ENCODE measurements at regions not wholly inside any gene's neighbourhood (a gene's known extent, or its start where the extent isn't known, plus 50 kb on each side); places are given as distances from the start of the nearest gene placed in this dataset.

GRCh38 chr16:82460766-82461165 lies 166.0 kb upstream of the CDH13 start:
- WGBS, 2 donors: 55 to 72% methylated on average over 3 of the region's 3 CpGs
- Histone ChIP-seq H3K36me3 (no peaks in the 10 kb centered on the region), H3K4me1 (no peaks in the 10 kb centered on the region), H3K27me3 (no peaks in the 10 kb centered on the region), H3K9me3 (no peaks in the 10 kb centered on the region), H3K27ac (no peak overlapping the region), H3K4me3 (replicated peaks in 1 of 3) (no peak overlapping the region)
- no peak for DNase-seq
- intact Hi-C loops (cut with DNase I): no loop called here
- no peak for TF ChIP-seq POLR2A (IDR thresholded peaks at IDR 0.05)
- no peak for TF ChIP-seq CTCF (IDR thresholded peaks at IDR 0.05)

- 58 to 69% methylated on average over 11 of the region's 11 CpGs for WGBS, 2 donors
- TF ChIP-seq POLR2A (IDR thresholded peaks at IDR 0.05): no peak
- TF ChIP-seq CTCF (IDR thresholded peaks at IDR 0.05): no peak
- no peaks in the 10 kb centered on the region for H3K4me1 ChIP-seq
- H3K27me3 ChIP-seq: no peaks in the 10 kb centered on the region
- no peak overlapping the region for H3K4me3 ChIP-seq (replicated peaks in 1 of 3)
- no peak overlapping the region for H3K27ac ChIP-seq
- intact Hi-C loops (cut with DNase I): no loop called here
- no peaks in the 10 kb centered on the region for H3K9me3 ChIP-seq
- H3K36me3 ChIP-seq: no peaks in the 10 kb centered on the region
- no peak for DNase-seq
Observed at GRCh38 chr16:82459580-82460256, 167.1 kb upstream of the CDH13 start.

- no peaks in the 10 kb centered on the region for H3K27me3 ChIP-seq
- no peak overlapping the region for H3K4me3 ChIP-seq (replicated peaks in 1 of 3)
- intact Hi-C loops (cut with DNase I): no loop called here
- peak; percentile 67 to 69 for DNase-seq
- WGBS, 2 donors: 3 to 4% methylated on average over 4 of the region's 4 CpGs
- no peaks in the 10 kb centered on the region for H3K36me3 ChIP-seq
- peaks cover 0 to 3% of the 10 kb centered on the region in 2 donors for H3K4me1 ChIP-seq
- H3K9me3 ChIP-seq: no peaks in the 10 kb centered on the region
- H3K27ac ChIP-seq: no peak overlapping the region
- peak in 5 of 6 experiments; percentile 34 to 77 (median 68) for TF ChIP-seq CTCF (IDR thresholded peaks at IDR 0.05)
- no peak for TF ChIP-seq POLR2A (IDR thresholded peaks at IDR 0.05)
Observed at GRCh38 chr16:82456683-82457082, 170.1 kb upstream of the CDH13 start.

GRCh38 chr16:82454566-82454965 lies 172.2 kb upstream of the CDH13 start:
- 85 to 97% methylated on average over 6 of the region's 6 CpGs for WGBS, 2 donors
- no peaks in the 10 kb centered on the region for H3K27me3 ChIP-seq
- TF ChIP-seq CTCF (IDR thresholded peaks at IDR 0.05): no peak

GRCh38 chr16:82454152-82454551 lies 172.6 kb upstream of the CDH13 start:
- WGBS, 2 donors: 95 to 96% methylated on average over 4 of the region's 4 CpGs
- Histone ChIP-seq H3K36me3 (no peaks in the 10 kb centered on the region), H3K4me1 (peaks cover 0 to 3% of the 10 kb centered on the region in 2 donors), H3K27me3 (no peaks in the 10 kb centered on the region), H3K4me3 (replicated peaks in 1 of 3) (no peak overlapping the region), H3K27ac (no peak overlapping the region), H3K9me3 (no peaks in the 10 kb centered on the region)
- DNase-seq: no peak
- TF ChIP-seq POLR2A (IDR thresholded peaks at IDR 0.05): no peak
- TF ChIP-seq CTCF (IDR thresholded peaks at IDR 0.05): no peak
- intact Hi-C loops (cut with DNase I): no loop called here

More at GRCh38 chr16:82454566-82454965, 172.2 kb upstream of the CDH13 start:
- intact Hi-C loops (cut with DNase I): no loop called here
- Histone ChIP-seq H3K27ac (no peak overlapping the region), H3K4me3 (replicated peaks in 1 of 3) (no peak overlapping the region), H3K36me3 (no peaks in the 10 kb centered on the region), H3K9me3 (no peaks in the 10 kb centered on the region), H3K4me1 (peaks cover 0 to 3% of the 10 kb centered on the region in 2 donors)
- no peak for DNase-seq
